ENCODE measurements at regions not wholly inside any gene's neighbourhood (a gene's known extent, or its start where the extent isn't known, plus 50 kb on each side); places are given as distances from the start of the nearest gene placed in this dataset.

GRCh38 chr18:51486735-51487366 lies 289.4 kb upstream of the MEX3C start:
- Histone ChIP-seq H3K36me3 (ENCODE audit: insufficient read depth, low read length) (no peaks in the 10 kb centered on the region), H3K27me3 (ENCODE audit: insufficient read depth, low read length, poor library complexity) (no peaks in the 10 kb centered on the region), H4K20me1 (ENCODE audit: insufficient read depth, low read length) (no peaks in the 10 kb centered on the region), H3K4me2 (ENCODE audit: insufficient read depth, low read length) (no peak overlapping the region), H3K9me3 (ENCODE audit: insufficient read depth, low read length, severe bottlenecking) (no peaks in the 10 kb centered on the region), H3K9ac (ENCODE audit: low read depth, low read length) (no peak overlapping the region), H3K4me1 (ENCODE audit: insufficient read depth, low read length) (no peaks in the 10 kb centered on the region), H3K79me2 (ENCODE audit: insufficient read depth, low read length) (no peaks in the 10 kb centered on the region), H3K27ac (ENCODE audit: low read length) (no peak overlapping the region), H2AFZ (ENCODE audit: low read depth, low read length) (no peak overlapping the region), H3K4me3 (ENCODE audit: low read depth in 1 of 2, low read length in 2 of 2) (no peak overlapping the region)
- no peak for TF ChIP-seq CTCF (IDR thresholded peaks at IDR 0.05; ENCODE audit: borderline replicate concordance, extremely low read depth, low read length, poor library complexity, severe bottlenecking)
- no peak for TF ChIP-seq EZH2 (IDR thresholded peaks at IDR 0.05; ENCODE audit: borderline replicate concordance, low read depth, low read length, severe bottlenecking)
- ATAC-seq (ENCODE audit: insufficient read depth, low read depth) (no peak), DNase-seq (no peak)

GRCh38 chr18:51490417-51490816 lies 292.9 kb upstream of the MEX3C start:
- TF ChIP-seq CTCF (IDR thresholded peaks at IDR 0.05; ENCODE audit: borderline replicate concordance, extremely low read depth, low read length, poor library complexity, severe bottlenecking) (no peak), EZH2 (IDR thresholded peaks at IDR 0.05; ENCODE audit: borderline replicate concordance, low read depth, low read length, severe bottlenecking) (no peak)
- no peaks in the 10 kb centered on the region for H3K36me3 ChIP-seq (ENCODE audit: insufficient read depth, low read length)
- H3K27me3 ChIP-seq (ENCODE audit: insufficient read depth, low read length, poor library complexity), result no peaks in the 10 kb centered on the region
- ATAC-seq (ENCODE audit: insufficient read depth, low read depth) (no peak), DNase-seq (no peak)
- no peak overlapping the region for H3K4me3 ChIP-seq (ENCODE audit: low read depth in 1 of 2, low read length in 2 of 2)
- no peak overlapping the region for H3K9ac ChIP-seq (ENCODE audit: low read depth, low read length)
- H2AFZ ChIP-seq (ENCODE audit: low read depth, low read length), result no peak overlapping the region
- no peak overlapping the region for H3K4me2 ChIP-seq (ENCODE audit: insufficient read depth, low read length)
- no peak overlapping the region for H3K27ac ChIP-seq (ENCODE audit: low read length)
- H3K79me2 ChIP-seq (ENCODE audit: insufficient read depth, low read length), result no peaks in the 10 kb centered on the region
- H4K20me1 ChIP-seq (ENCODE audit: insufficient read depth, low read length), result no peaks in the 10 kb centered on the region
- no peaks in the 10 kb centered on the region for H3K4me1 ChIP-seq (ENCODE audit: insufficient read depth, low read length)
- H3K9me3 ChIP-seq (ENCODE audit: insufficient read depth, low read length, severe bottlenecking), result no peaks in the 10 kb centered on the region

GRCh38 chr18:51490860-51491259 lies 293.4 kb upstream of the MEX3C start:
- H3K4me3 ChIP-seq (ENCODE audit: low read depth in 1 of 2, low read length in 2 of 2), result no peak overlapping the region
- TF ChIP-seq CTCF (IDR thresholded peaks at IDR 0.05; ENCODE audit: borderline replicate concordance, extremely low read depth, low read length, poor library complexity, severe bottlenecking) (no peak), EZH2 (IDR thresholded peaks at IDR 0.05; ENCODE audit: borderline replicate concordance, low read depth, low read length, severe bottlenecking) (no peak)
- no peaks in the 10 kb centered on the region for H4K20me1 ChIP-seq (ENCODE audit: insufficient read depth, low read length)
- no peaks in the 10 kb centered on the region for H3K9me3 ChIP-seq (ENCODE audit: insufficient read depth, low read length, severe bottlenecking)
- no peak overlapping the region for H2AFZ ChIP-seq (ENCODE audit: low read depth, low read length)
- no peak for DNase-seq
- ATAC-seq (ENCODE audit: insufficient read depth, low read depth), result no peak
- H3K9ac ChIP-seq (ENCODE audit: low read depth, low read length), result no peak overlapping the region
- no peak overlapping the region for H3K27ac ChIP-seq (ENCODE audit: low read length)
- no peaks in the 10 kb centered on the region for H3K36me3 ChIP-seq (ENCODE audit: insufficient read depth, low read length)
- H3K4me1 ChIP-seq (ENCODE audit: insufficient read depth, low read length), result no peaks in the 10 kb centered on the region
- H3K27me3 ChIP-seq (ENCODE audit: insufficient read depth, low read length, poor library complexity), result no peaks in the 10 kb centered on the region
- H3K4me2 ChIP-seq (ENCODE audit: insufficient read depth, low read length), result no peak overlapping the region
- no peaks in the 10 kb centered on the region for H3K79me2 ChIP-seq (ENCODE audit: insufficient read depth, low read length)
